Amniotic stem cell (primary cell): ENCODE measurements at regions not wholly inside any gene's neighbourhood (a gene's known extent, or its start where the extent isn't known, plus 50 kb on each side); places are given as distances from the start of the nearest gene placed in this dataset.

Experiments used
- DNase-seq: peaks from one replicate; lab custom pipeline; 2025; lab: John Stamatoyannopoulos, UW

DNA sequence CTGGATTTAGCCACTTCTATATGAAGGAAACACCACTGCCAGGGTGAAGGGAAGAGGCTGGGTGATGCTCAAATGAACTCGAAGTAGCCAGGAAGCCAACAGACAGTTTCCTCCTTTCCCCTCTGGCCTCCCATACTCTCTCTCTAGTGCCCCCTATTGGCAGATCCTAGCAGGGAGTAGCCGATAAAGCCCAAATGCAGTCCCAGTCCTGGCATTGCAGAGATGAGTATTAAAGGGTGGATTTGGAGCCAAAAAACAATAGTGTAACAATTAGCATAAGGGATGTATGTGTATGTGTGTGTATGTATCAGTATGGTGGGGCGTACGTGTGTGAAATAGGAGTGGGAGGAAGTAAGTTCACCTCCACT lies 213.8 kb upstream of the LDB2 start:
- DNase-seq, result no peak

DNA sequence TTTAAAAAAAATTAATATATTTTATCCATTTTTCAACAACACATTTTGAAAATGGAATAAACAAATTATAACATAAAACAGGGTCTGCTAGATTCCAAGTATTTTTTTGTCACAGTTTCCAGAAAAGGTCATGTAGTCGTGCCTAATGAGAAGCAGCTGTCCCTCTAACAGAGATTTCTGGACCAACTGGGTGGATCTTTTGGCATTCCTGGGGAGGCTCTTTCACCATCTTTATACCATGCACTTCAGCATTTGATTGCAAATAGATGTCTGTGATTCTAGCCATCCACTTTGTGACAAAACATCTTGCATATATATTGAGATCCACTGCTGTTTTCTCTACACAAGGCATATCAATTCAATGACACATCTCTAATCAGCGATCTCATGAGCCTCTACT lies 210.7 kb upstream of the LDB2 start:
- DNase-seq, result no peak

DNA sequence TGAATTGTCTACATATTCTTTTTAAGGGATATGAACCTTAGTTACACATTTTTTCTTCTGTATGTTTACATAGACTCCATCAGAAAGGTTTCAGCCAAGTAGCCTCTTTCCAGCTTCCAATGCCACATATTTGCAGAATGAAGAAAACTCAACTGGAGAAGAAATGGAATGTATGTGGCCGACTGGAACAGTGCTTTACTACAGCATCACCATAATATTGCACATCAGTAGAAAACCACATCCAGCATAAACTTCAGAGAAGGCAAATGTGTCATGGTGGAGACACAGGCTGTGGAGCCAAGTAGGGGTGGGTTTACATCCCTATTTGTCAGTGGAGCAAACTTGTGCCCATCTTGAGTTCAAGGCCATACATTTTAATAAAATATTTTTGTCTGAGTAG lies 204.8 kb upstream of the LDB2 start:
- DNase-seq, result peak; percentile 52

DNA sequence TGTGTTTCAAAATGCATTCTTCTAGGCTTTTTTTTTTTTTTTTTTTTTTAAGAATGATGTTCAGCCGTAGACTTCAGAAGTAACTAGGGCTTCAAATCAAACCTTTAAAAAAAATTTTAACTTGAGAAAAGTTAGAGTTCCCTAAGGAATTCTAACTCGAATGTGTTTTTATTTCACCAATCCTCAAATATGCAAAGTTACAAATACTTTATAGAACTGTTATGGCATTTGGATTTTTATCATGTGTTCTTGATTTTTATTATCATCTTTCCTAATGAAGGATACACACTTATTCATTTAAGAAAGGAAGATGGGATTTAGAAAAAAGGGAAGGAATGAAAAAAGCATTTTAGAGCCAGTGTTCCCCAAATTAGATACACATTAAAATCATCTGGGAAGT lies 200.6 kb upstream of the LDB2 start:
- DNase-seq, result no peak

DNA sequence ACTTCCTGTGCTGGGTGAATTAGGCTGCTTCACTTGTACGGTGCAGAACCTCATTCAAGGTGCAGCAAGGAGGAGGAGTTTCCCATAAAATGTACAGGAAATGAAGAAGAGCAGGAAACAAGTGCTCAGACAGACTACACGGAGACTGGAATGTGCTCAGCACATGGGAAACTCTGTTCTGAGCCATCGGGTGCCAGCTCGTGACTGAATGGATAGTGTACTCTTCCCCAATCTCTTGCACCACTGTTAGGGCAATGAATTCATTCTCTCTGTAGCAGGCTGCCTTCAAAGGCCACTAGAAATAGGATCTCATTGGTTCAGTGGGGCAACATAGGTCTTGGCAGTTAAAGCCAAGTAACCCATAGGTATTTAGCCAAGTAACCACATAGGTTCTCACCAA lies 200.0 kb upstream of the LDB2 start:
- no peak for DNase-seq

DNA sequence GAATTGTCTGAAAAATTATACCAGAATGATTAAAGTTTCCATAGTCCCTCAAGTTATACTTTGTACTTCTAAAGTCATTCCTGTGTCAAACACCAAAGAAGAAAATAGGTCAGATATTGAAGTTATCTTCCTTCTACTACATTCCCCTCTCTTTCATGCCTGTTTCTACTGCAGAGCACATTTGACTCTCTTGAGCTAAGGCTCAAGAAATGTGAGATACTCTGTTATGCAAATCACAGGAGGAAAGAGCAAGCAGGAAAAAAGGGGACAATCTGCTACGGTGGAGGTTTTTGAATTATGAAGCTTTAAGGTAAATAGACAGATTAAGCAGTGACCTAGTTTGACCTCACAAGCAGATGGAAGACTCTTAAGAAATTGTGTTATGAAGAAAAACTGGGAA lies 198.9 kb upstream of the LDB2 start:
- no peak for DNase-seq

- no peak for DNase-seq
Observed at GRCh38 chr4:17096692-17097091, 198.2 kb upstream of the LDB2 start.

DNA sequence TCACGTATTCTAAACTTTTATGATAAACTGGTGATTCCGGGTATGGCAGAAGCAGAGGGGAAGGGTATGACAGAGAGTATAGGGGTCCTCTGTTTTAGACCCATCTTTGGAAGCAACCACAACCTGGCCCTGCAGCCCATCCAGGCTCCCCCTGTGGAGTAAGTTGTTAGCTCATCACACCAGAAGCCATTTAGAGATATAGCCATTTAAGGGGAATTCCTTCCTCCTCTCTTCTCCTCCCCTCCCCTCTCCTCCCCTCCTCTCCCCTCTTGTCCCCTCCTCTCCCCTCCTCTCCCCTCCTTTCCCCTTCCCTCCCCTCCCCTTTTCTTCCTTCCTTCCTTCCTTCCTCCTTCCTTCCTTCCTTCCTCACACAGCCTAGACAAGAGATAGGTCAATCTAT lies 197.3 kb upstream of the LDB2 start:
- DNase-seq, result no peak

GRCh38 chr4:17094876-17095210 lies 196.4 kb upstream of the LDB2 start:
- DNase-seq, result no peak

GRCh38 chr4:17094159-17094875 lies 195.9 kb upstream of the LDB2 start:
- DNase-seq, result no peak

- DNase-seq, result no peak
Observed at GRCh38 chr4:17093481-17093880, 195.0 kb upstream of the LDB2 start.

DNA sequence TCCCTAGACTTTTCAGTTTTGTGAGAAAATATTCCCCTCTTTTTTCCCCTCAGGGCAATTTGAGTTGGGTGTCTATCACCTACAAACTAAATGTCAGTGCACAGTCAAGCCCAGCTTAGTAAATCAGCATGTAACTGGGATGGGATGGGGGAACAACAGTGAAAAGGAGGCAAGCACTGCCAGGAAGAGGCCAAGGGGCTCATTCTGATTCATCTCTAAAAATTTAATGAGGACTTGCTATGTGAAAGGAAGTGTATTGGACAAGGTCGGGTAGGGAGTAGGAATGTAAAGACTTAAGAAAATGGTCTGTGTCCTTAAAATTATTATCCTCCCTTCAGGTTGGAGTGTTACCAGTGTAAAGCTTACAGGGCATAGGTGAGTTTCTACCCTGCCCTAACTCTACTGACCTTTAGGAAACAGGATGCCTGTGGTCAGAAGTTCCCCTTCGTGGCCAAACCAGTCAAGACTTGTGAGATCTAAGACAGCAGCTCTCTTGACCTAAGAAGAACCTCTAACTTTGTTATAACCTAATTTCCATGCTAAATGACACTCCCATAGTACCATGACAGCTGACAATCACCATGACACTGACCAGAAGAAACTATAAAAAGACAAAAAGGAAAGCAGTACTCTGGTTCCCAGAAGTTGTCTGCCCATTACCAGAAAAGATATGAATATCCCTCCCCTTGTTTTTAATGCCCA lies 194.4 kb upstream of the LDB2 start:
- no peak for DNase-seq

DNA sequence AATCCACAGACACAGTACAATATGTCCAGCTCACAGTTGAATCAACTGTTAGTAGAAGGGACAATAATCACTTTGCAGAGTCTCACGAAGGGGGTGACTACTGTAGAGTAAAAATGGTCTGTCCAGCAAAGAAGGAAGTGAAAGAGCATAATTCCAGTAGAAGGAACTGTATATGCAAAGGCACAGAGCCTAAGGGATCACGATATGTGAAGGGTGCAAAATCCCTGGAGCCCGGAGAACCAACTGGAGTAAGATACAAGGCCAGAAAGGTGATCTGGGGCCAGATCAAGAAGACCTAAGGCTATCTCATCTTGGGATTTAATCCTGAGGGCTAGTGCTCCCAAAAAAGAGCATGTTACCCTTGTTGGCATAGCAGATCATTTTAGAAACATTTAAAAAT lies 192.7 kb upstream of the LDB2 start:
- no peak for DNase-seq

GRCh38 chr4:17090063-17090462 lies 191.6 kb upstream of the LDB2 start:
- no peak for DNase-seq

- no peak for DNase-seq
Observed at GRCh38 chr4:17085416-17085815, 187.0 kb upstream of the LDB2 start.

- DNase-seq, result no peak
Observed at GRCh38 chr4:17082186-17082585, 183.7 kb upstream of the LDB2 start.

DNA sequence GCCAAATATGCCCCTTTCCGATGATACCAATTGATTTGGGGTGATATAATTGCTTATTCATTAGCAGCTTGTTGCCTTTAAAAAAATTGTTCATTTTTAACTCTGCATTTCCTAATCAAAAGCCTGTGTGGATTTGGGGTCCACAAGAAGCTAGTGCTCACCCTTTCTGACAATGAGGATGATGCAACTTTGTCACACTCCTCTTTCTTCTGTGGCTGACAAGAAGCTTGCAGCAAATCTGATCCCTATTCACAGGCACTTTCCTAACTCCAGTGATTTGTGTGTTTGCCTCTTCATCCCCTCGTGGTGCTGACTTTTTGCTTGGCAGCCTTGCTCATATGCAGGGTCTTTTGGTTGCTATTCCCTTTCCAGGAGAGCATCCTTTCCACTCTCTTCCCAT lies 182.7 kb upstream of the LDB2 start:
- no peak for DNase-seq

GRCh38 chr4:17077105-17077504 lies 178.7 kb upstream of the LDB2 start:
- no peak for DNase-seq

- peak; percentile 4 for DNase-seq
Observed at GRCh38 chr4:17072483-17072882, 174.0 kb upstream of the LDB2 start.

- DNase-seq, result no peak
Observed at GRCh38 chr4:17068891-17069290, 170.4 kb upstream of the LDB2 start.

DNA sequence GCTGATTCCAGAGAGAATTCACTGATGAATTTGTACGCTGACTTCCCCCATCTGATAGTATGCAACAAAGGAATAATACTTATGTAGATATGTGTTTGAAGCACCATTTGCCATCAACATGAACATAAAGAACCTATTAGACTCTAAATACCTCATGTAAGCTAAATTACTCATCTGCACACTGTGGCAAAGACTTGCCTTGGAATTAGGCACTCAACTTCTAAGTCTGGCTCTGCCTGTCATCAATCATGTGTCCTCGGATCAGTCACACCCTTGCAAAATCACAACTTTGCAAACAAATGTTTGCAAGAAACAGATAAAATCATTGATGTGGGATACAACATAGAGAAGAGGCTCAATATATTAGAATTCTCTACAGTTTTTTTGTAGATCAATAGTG lies 169.9 kb upstream of the LDB2 start:
- no peak for DNase-seq

- peak; percentile 92 for DNase-seq
Observed at GRCh38 chr4:17066972-17067371, 168.5 kb upstream of the LDB2 start.

- DNase-seq, result peak; percentile 0
Observed at GRCh38 chr4:17066236-17066635, 167.8 kb upstream of the LDB2 start.

GRCh38 chr4:17065821-17066220 lies 167.4 kb upstream of the LDB2 start:
- DNase-seq, result no peak
